MM.1S (cell line): ENCODE measurements at regions not wholly inside any gene's neighbourhood (a gene's known extent, or its start where the extent isn't known, plus 50 kb on each side); places are given as distances from the start of the nearest gene placed in this dataset.

ENCODE experiments used
- EZH2 ChIP-seq: fragments of 300-600 bp; sonication (generic); optimal IDR thresholded peaks from 2 replicates; pipeline ENCODE3; 2017; ENCODE audit warnings: low read depth, mild to moderate bottlenecking, antibody characterized with exemption, low read length, mixed read lengths
- EZH2phosphoT487 ChIP-seq: fragments of 300-600 bp; sonication (generic); IDR thresholded peaks from 2 replicates; pipeline ENCODE4 v1.6.1; 2018; ENCODE audit warnings: antibody characterized with exemption, low read length
- TF ChIP-seq, protein P1 (sequence below): fragments of 300-600 bp; sonication (generic); IDR thresholded peaks from 2 replicates; pipeline ENCODE4 v1.5.1; 2016; ENCODE audit warnings: antibody characterized with exemption, low read length, mixed read lengths

DNA sequence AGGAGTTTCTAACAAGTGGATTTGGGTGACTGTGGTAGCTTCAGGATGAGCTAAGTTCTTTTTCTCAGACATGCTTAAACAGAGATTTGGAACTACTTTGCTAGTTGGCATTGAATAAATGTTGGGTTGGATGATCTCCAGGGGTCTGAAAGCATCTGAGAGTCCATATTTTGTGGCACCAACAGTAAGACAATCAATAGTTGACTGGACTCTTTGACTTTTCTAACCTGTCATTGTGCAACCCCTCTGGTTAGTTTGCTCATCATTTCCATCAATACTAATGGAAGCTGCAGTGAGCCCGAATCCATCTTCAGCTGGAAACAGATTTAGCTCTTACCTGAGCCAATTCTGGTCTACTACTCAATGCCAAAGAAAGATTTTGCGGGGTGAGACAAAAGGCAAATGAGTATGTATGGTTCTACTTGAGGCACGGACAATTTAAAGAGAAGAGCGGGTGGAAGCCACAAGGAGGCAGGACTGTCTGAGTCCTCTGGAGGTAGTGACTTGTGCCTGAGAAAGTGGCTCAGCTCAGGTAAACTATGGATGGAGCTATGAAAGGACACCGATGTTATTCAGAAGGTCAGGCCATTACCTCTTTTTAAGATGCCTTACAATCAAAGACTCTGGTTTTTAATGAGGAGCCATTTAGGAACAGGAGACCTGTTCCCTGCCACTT is 118.7 kb downstream of the MID1IP1 start:
- TF ChIP-seq, protein P1, sequence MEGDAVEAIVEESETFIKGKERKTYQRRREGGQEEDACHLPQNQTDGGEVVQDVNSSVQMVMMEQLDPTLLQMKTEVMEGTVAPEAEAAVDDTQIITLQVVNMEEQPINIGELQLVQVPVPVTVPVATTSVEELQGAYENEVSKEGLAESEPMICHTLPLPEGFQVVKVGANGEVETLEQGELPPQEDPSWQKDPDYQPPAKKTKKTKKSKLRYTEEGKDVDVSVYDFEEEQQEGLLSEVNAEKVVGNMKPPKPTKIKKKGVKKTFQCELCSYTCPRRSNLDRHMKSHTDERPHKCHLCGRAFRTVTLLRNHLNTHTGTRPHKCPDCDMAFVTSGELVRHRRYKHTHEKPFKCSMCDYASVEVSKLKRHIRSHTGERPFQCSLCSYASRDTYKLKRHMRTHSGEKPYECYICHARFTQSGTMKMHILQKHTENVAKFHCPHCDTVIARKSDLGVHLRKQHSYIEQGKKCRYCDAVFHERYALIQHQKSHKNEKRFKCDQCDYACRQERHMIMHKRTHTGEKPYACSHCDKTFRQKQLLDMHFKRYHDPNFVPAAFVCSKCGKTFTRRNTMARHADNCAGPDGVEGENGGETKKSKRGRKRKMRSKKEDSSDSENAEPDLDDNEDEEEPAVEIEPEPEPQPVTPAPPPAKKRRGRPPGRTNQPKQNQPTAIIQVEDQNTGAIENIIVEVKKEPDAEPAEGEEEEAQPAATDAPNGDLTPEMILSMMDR, result no peak
- TF ChIP-seq EZH2phosphoT487 (no peak), EZH2 (no peak)
